B cell (primary cell): ENCODE measurements at regions not wholly inside any gene's neighbourhood (a gene's known extent, or its start where the extent isn't known, plus 50 kb on each side); places are given as distances from the start of the nearest gene placed in this dataset.

Experiments
- ATAC-seq: fragments of 200-7000 bp; cut with Tn5 transposase; one replicate; pipeline ENCODE4 v1.10.0; 2021; ENCODE audit warnings: low read depth, mild to moderate bottlenecking, moderate number of reproducible peaks, moderate library complexity
- CTCF ChIA-PET: fragments of 350-600 bp; sonication (Branson Sonifier 250); formaldehyde crosslinking; loops from one replicate; lab custom pipeline; 2021; ENCODE audit warnings: antibody characterized with exemption, inconsistent platforms; lab: Charles Lee
- POLR2A ChIA-PET: fragments of 350-600 bp; sonication (Branson Sonifier 250); formaldehyde crosslinking; loops from one replicate; lab custom pipeline; 2021; ENCODE audit warnings: antibody characterized with exemption; lab: Charles Lee
- DNase-seq: peaks from one replicate; pipeline ENCODE4 v3.0.0; 2013
- H2AFZ ChIP-seq: 2 replicates; pipeline ENCODE4 v1.6.1; 2012; ENCODE audit warnings: mild to moderate bottlenecking, low read depth, low read length; ENCODE audit not compliant: insufficient read depth, poor library complexity, severe bottlenecking
- H3K27ac ChIP-seq, 2 donors: 1 replicate in 1 of 2; 2 replicates in 1 of 2; pipeline ENCODE4 v1.5.1; 2012 to 2013; ENCODE audit warnings: low read length in 2 of 2, mild to moderate bottlenecking in 2 of 2, moderate library complexity in 1 of 2
- H3K27me3 ChIP-seq, 4 experiments: fragments of 200-600 bp in 1 of 4; sonication (generic) in 1 of 4; replicated peaks in 1 of 4; 1 replicate in 2 of 4; 2 replicates in 2 of 4; pipeline versions ENCODE4 v1.6.1 to v1.7.0; 2013 to 2016; ENCODE audit warnings: low read length in 3 of 4, mild to moderate bottlenecking in 2 of 4, mixed read lengths in 1 of 4, moderate library complexity in 1 of 4; ENCODE audit not compliant: insufficient read depth in 4 of 4, control insufficient read depth in 3 of 4; ENCODE audit errors: control extremely low read depth in 1 of 4
- H3K36me3 ChIP-seq, 2 experiments: replicated peaks in 1 of 2; 1 replicate in 1 of 2; 2 replicates in 1 of 2; pipeline versions ENCODE4 v1.6.1 to v1.7.1; 2013; ENCODE audit warnings: low read length in 1 of 2; ENCODE audit not compliant: insufficient read depth in 2 of 2, control insufficient read depth in 1 of 2; ENCODE audit errors: control extremely low read depth in 1 of 2, extremely low read depth in 1 of 2
- H3K4me1 ChIP-seq, 2 donors: fragments of 200-600 bp in 1 of 2; sonication (generic) in 1 of 2; 1 replicate in 1 of 2; 2 replicates in 1 of 2; pipeline versions ENCODE4 v1.5.1 to v1.6.1; 2013 to 2017; ENCODE audit warnings: low read length in 2 of 2; ENCODE audit not compliant: control insufficient read depth in 2 of 2, insufficient read depth in 2 of 2
- H3K4me2 ChIP-seq: replicated peaks from 2 replicates; pipeline ENCODE3; 2012; ENCODE audit warnings: mild to moderate bottlenecking, low read depth, low read length; ENCODE audit not compliant: poor library complexity, severe bottlenecking
- H3K4me3 ChIP-seq, 5 experiments: fragments of 200-600 bp in 1 of 5; sonication (generic) in 1 of 5; 1 replicate in 3 of 5; 2 replicates in 2 of 5; pipeline versions ENCODE4 v1.5.1 to v1.7.0; 2011 to 2016; ENCODE audit warnings: low read length in 4 of 5, mild to moderate bottlenecking in 4 of 5, low read depth in 2 of 5, control low read depth in 1 of 5, moderate library complexity in 1 of 5; ENCODE audit not compliant: insufficient read depth in 1 of 5; ENCODE audit errors: control extremely low read depth in 1 of 5, extremely low read depth in 1 of 5
- H3K79me2 ChIP-seq: fragments of 200-600 bp; sonication (generic); one replicate; pipeline ENCODE4 v1.6.0; 2016; ENCODE audit warnings: low read length; ENCODE audit not compliant: control insufficient read depth, insufficient read depth
- H3K9ac ChIP-seq: fragments of 200-600 bp; sonication (generic); 2 replicates; pipeline ENCODE4 v1.6.1; 2017; ENCODE audit warnings: mild to moderate bottlenecking, low read length, moderate library complexity
- H3K9me3 ChIP-seq, 3 donors: one replicate each; pipeline versions ENCODE4 v1.6.1 to v1.7.1; 2013; ENCODE audit warnings: low read length in 2 of 3; ENCODE audit not compliant: control insufficient read depth in 2 of 3, insufficient read depth in 1 of 3; ENCODE audit errors: control extremely low read depth in 1 of 3
- H4K20me1 ChIP-seq: 2 replicates; pipeline ENCODE4 v1.6.0; 2012; ENCODE audit warnings: mild to moderate bottlenecking, low read length; ENCODE audit not compliant: insufficient read depth, control insufficient read depth, poor library complexity, severe bottlenecking
- H3K27ac Mint-ChIP-seq: one replicate; pipeline ENCODE4 v1.8.0; 2021; ENCODE audit warnings: mixed read lengths
- H3K27me3 Mint-ChIP-seq: one replicate; pipeline ENCODE4 v1.8.0; 2021; ENCODE audit warnings: mixed read lengths
- H3K4me1 Mint-ChIP-seq: one replicate; pipeline ENCODE4 v1.8.0; 2021; ENCODE audit warnings: mixed read lengths
- H3K4me3 Mint-ChIP-seq: one replicate; pipeline ENCODE4 v1.8.0; 2021; ENCODE audit warnings: mixed read lengths
- H3K9me3 Mint-ChIP-seq: one replicate; pipeline ENCODE4 v1.8.0; 2022; ENCODE audit warnings: mixed read lengths; ENCODE audit not compliant: insufficient read depth
- EZH2 ChIP-seq: IDR thresholded peaks from 2 replicates; pipeline ENCODE4 v1.6.1; 2012; ENCODE audit warnings: borderline replicate concordance, low read depth, mild to moderate bottlenecking, moderate library complexity, low read length; ENCODE audit not compliant: insufficient read depth, poor library complexity, severe bottlenecking
- WGBS: methylation state at CpG from one replicate; pipeline ENCODE4 v1.1.5; 2013; ENCODE audit warnings: missing lambda C conversion rate; ENCODE audit not compliant: insufficient coverage; 5-methylcytosine and 5-hydroxymethylcytosine counted together
- intact Hi-C: fragments of 100-400 bp; cut with micrococcal nuclease; formaldehyde crosslinking; loops from one replicate; pipeline ENCODE4 v1.10.0; 2022
- TF ChIP-seq, protein P1 (sequence below): fragments of 200-600 bp; IDR thresholded peaks from one replicate; pipeline ENCODE4 v1.8.0; 2022; ENCODE audit warnings: antibody characterized with exemption, mild to moderate bottlenecking

DNA sequence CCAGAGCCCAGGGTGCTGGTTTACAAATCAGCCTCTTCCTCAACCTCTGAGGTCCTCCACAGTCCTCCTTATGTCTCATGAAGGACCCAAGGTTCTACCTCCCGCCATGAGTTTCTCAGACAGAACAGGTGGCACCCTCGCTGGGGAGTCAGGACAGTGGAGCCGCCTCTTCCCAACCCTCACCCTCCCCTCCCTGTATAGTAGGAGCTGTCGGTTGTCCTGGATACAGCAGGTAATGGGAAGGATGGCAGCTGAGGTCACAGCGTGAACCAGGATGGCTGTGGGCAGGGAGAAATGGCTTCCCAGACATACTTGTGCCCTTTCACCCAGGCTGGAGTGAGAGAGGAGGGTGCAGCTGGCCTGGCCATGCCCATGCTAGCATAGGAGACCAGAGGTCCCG, 134.6 kb downstream of the CHST1 start:
- WGBS = 100% methylated on average over 2 of the region's 6 CpGs
- no peak overlapping the region for H3K27ac ChIP-seq
- Mint-ChIP-seq H3K27me3 (peaks cover 24% of the 10 kb centered on the region), H3K9me3 (no peaks in the 10 kb centered on the region), H3K4me1 (no peaks in the 10 kb centered on the region), H3K4me3 (no peak overlapping the region), H3K27ac (no peak overlapping the region)
- TF ChIP-seq EZH2 = no peak
- TF ChIP-seq, protein P1, sequence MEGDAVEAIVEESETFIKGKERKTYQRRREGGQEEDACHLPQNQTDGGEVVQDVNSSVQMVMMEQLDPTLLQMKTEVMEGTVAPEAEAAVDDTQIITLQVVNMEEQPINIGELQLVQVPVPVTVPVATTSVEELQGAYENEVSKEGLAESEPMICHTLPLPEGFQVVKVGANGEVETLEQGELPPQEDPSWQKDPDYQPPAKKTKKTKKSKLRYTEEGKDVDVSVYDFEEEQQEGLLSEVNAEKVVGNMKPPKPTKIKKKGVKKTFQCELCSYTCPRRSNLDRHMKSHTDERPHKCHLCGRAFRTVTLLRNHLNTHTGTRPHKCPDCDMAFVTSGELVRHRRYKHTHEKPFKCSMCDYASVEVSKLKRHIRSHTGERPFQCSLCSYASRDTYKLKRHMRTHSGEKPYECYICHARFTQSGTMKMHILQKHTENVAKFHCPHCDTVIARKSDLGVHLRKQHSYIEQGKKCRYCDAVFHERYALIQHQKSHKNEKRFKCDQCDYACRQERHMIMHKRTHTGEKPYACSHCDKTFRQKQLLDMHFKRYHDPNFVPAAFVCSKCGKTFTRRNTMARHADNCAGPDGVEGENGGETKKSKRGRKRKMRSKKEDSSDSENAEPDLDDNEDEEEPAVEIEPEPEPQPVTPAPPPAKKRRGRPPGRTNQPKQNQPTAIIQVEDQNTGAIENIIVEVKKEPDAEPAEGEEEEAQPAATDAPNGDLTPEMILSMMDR = no peak
- intact Hi-C loops = no loop called here
- ATAC-seq (no peak), DNase-seq (no peak)
- H3K27me3 ChIP-seq = no peaks in the 10 kb centered on the region
- POLR2A ChIA-PET = no interaction called here
- H3K4me1 ChIP-seq = no peaks in the 10 kb centered on the region
- no peaks in the 10 kb centered on the region for H3K79me2 ChIP-seq
- no peak overlapping the region for H3K9ac ChIP-seq
- no peak overlapping the region for H2AFZ ChIP-seq
- H3K9me3 ChIP-seq = peaks cover 0 to 7% (median 0%) of the 10 kb centered on the region in 3 donors
- no peak overlapping the region for H3K4me3 ChIP-seq
- no peak overlapping the region for H3K4me2 ChIP-seq
- CTCF ChIA-PET = no interaction called here
- no peaks in the 10 kb centered on the region for H4K20me1 ChIP-seq
- no peaks in the 10 kb centered on the region for H3K36me3 ChIP-seq

DNA sequence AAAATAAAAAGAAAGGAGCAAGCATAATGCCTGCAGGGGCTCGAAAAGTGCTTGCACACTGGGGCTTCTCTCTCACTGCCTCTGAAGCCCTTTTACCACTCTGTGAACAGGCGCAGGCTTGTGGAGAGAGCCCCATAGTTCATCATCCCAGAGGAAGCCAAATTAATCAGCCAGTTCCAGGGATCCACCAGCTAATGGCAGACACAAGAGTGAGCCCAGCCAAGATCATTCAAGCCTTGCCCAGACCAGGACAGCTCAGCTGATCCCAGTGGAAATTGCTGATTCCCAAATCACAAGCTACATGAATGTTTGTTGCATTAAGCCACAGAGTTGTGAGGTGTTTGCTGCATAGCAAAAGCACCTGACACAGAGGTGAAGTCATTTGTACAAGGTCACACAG, 135.3 kb downstream of the CHST1 start:
- Histone ChIP-seq H3K36me3 (no peaks in the 10 kb centered on the region), H3K27me3 (no peaks in the 10 kb centered on the region), H3K4me1 (no peaks in the 10 kb centered on the region), H3K9ac (no peak overlapping the region), H3K4me2 (no peak overlapping the region), H3K9me3 (peaks cover 0 to 9% (median 0%) of the 10 kb centered on the region in 3 donors), H3K27ac (no peak overlapping the region), H2AFZ (no peak overlapping the region), H4K20me1 (no peaks in the 10 kb centered on the region), H3K4me3 (no peak overlapping the region), H3K79me2 (no peaks in the 10 kb centered on the region)
- 89% methylated on average over 2 of the region's 2 CpGs for WGBS
- no peak for ATAC-seq
- TF ChIP-seq EZH2 = no peak
- TF ChIP-seq, protein P1 = no peak
- no peak for DNase-seq
- Mint-ChIP-seq H3K4me3 (no peak overlapping the region), H3K27me3 (peaks cover 21% of the 10 kb centered on the region), H3K4me1 (no peaks in the 10 kb centered on the region), H3K9me3 (no peaks in the 10 kb centered on the region), H3K27ac (no peak overlapping the region)
- POLR2A ChIA-PET = no interaction called here
- CTCF ChIA-PET = no interaction called here
- intact Hi-C loops = no loop called here
